Ectodermal cell (in vitro differentiated cells): ENCODE measurements at regions not wholly inside any gene's neighbourhood (a gene's known extent, or its start where the extent isn't known, plus 50 kb on each side); places are given as distances from the start of the nearest gene placed in this dataset.

Source experiments
- H3K27ac ChIP-seq: 2 replicates; pipeline ENCODE4 v1.7.0; 2013; ENCODE audit warnings: mild to moderate bottlenecking, low read depth, low read length; ENCODE audit not compliant: insufficient read depth, poor library complexity, severe bottlenecking
- H3K27me3 ChIP-seq: 2 replicates; pipeline ENCODE4 v1.7.0; 2013; ENCODE audit warnings: mild to moderate bottlenecking, low read length; ENCODE audit not compliant: insufficient read depth, control insufficient read depth, poor library complexity, severe bottlenecking
- H3K36me3 ChIP-seq: one replicate; pipeline ENCODE4 v1.7.0; 2013; ENCODE audit warnings: low read length; ENCODE audit not compliant: control insufficient read depth, insufficient read depth
- H3K4me1 ChIP-seq: one replicate; pipeline ENCODE4 v1.7.0; 2013; ENCODE audit warnings: low read length; ENCODE audit not compliant: control insufficient read depth, insufficient read depth
- H3K4me3 ChIP-seq: 2 replicates; pipeline ENCODE4 v1.7.0; 2013; ENCODE audit warnings: low read depth, low read length, control low read depth; ENCODE audit not compliant: insufficient read depth
- H3K9me3 ChIP-seq: 2 replicates; pipeline ENCODE4 v1.7.0; 2013; ENCODE audit warnings: mild to moderate bottlenecking, low read length, moderate library complexity; ENCODE audit not compliant: control insufficient read depth
- WGBS, 2 experiments: methylation state at CpG; one replicate each; pipeline ENCODE4 v1.1.7; 2013; ENCODE audit warnings: missing lambda C conversion rate in 2 of 2; 5-methylcytosine and 5-hydroxymethylcytosine counted together

- WGBS, 2 experiments: 79 to 85% methylated on average over 3 to 4 of the region's 4 CpGs
- H3K27ac ChIP-seq: no peak overlapping the region
- H3K4me3 ChIP-seq: no peak overlapping the region
- H3K9me3 ChIP-seq: no peaks in the 10 kb centered on the region
- no peaks in the 10 kb centered on the region for H3K36me3 ChIP-seq
- H3K27me3 ChIP-seq: no peaks in the 10 kb centered on the region
- no peaks in the 10 kb centered on the region for H3K4me1 ChIP-seq
These were observed 65.6 kb upstream of the KDM7A start for GRCh38 chr7:140242057-140243031.

- no peaks in the 10 kb centered on the region for H3K27me3 ChIP-seq
- no peaks in the 10 kb centered on the region for H3K36me3 ChIP-seq
- no peak overlapping the region for H3K4me3 ChIP-seq
- H3K4me1 ChIP-seq: no peaks in the 10 kb centered on the region
- WGBS, 2 experiments: 89 to 92% methylated on average over 2 of the region's 2 CpGs
- no peak overlapping the region for H3K27ac ChIP-seq
- no peaks in the 10 kb centered on the region for H3K9me3 ChIP-seq
These were observed 62.8 kb upstream of the KDM7A start for GRCh38 chr7:140239653-140239935.

DNA sequence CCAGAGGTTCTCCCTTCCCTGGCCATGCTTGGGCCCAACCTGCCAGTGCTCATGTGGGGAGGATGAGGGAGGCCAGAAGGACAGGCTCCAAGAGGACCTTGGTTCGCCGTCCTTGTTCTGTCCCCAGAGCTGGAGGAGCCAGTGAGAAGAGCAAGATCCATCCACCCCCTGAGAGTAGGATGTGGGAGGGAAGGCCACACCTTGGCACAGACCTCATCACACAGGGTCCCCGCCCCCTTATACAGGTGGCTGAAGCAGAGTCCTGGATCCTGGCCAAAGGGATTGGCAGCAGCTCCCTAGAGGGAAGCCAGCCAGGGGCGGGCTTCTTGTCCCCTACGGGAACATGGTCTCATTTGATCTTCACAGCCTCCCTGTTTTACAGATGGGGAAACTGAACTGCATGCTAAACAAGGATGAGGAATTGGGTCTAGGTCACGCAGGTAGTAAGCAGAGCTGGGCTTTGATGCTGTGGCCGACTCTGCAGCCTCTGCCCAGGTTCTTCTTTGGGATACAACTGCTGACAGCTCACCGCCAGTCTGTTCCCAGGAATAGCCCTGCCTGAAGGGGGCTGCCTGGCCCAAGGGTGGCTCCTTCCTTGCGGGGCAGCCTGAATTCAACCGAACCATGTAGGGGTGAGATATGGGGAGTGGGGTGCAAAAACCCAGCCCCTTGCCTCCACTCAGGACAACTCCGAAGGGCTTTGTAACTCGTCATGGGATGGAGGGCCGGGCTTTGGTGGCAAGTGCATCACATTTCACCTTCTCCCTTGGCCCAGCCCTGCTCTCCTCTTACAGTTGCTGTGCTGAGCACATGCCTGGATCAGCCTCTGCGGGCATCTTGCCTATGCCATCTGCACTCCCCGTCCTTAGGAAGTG lies 62.2 kb upstream of the KDM7A start:
- Histone ChIP-seq H3K36me3 (no peaks in the 10 kb centered on the region), H3K27me3 (no peaks in the 10 kb centered on the region), H3K9me3 (no peaks in the 10 kb centered on the region), H3K4me3 (no peak overlapping the region), H3K27ac (no peak overlapping the region), H3K4me1 (no peaks in the 10 kb centered on the region)
- 88 to 91% methylated on average over 15 of the region's 15 CpGs for WGBS, 2 experiments

GRCh38 chr7:140237390-140237789 lies 60.6 kb upstream of the KDM7A start:
- 93 to 96% methylated on average over 4 of the region's 4 CpGs for WGBS, 2 experiments
- H3K4me3 ChIP-seq: no peak overlapping the region
- no peaks in the 10 kb centered on the region for H3K4me1 ChIP-seq
- no peak overlapping the region for H3K27ac ChIP-seq
- H3K9me3 ChIP-seq: no peaks in the 10 kb centered on the region
- H3K36me3 ChIP-seq: no peaks in the 10 kb centered on the region
- H3K27me3 ChIP-seq: peaks cover 8% of the 10 kb centered on the region

GRCh38 chr7:140236626-140237025 lies 59.8 kb upstream of the KDM7A start:
- no peaks in the 10 kb centered on the region for H3K9me3 ChIP-seq
- peaks cover 15% of the 10 kb centered on the region for H3K27me3 ChIP-seq
- H3K4me3 ChIP-seq: no peak overlapping the region
- H3K4me1 ChIP-seq: no peaks in the 10 kb centered on the region
- 91 to 96% methylated on average over 6 of the region's 6 CpGs for WGBS, 2 experiments
- H3K27ac ChIP-seq: no peak overlapping the region
- H3K36me3 ChIP-seq: no peaks in the 10 kb centered on the region

GRCh38 chr7:140235114-140235513 lies 58.3 kb upstream of the KDM7A start:
- H3K4me3 ChIP-seq: no peak overlapping the region
- H3K4me1 ChIP-seq: peaks cover 4% of the 10 kb centered on the region
- H3K36me3 ChIP-seq: no peaks in the 10 kb centered on the region
- no peak overlapping the region for H3K27ac ChIP-seq
- 95 to 96% methylated on average over 5 of the region's 5 CpGs for WGBS, 2 experiments
- peaks cover 31% of the 10 kb centered on the region for H3K27me3 ChIP-seq
- H3K9me3 ChIP-seq: no peaks in the 10 kb centered on the region

DNA sequence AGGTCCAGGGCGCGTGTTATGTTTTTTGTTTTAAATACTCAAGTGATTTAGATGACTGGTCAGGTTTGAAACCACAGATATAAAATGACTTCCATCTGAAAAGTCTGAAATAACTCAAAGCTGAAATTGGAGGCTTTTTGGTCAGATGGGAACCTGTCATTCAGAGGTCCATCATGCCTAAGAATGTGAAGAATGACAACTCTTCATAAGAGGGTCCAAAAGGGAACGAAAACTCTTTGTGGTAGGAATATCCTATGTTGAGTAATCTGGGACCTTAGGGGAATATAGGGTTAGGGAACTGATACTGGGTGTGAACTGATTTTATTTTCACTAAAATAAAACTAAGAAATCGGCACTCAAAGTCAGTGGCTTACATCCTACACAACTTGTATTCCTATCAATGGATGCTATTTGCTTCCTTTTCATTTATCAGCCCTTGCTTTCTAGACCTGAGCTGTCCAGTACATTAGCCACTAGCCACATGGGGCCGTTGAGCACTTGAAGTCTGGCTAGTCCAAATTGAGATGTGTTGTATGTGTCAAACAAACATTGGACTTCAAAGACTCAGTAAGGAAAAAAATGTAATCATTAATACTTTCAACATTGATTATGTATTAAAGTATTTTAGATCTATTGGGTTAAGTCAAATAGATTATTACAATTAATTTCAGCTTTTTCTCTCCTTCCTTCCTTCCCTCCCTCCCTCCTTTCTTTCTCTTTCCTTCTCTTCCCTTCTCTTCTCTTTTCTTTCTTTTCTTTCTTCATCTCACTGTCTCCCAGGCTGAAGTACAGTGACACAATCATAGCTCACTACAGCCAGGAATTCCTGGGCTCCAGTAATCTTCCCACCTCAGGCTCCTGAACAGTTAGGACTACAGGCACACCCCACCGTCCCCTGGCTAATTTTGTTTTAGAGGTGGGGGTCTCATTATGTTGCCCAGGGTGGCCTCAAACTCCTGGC lies 56.5 kb upstream of the KDM7A start:
- Histone ChIP-seq H3K9me3 (no peaks in the 10 kb centered on the region), H3K27me3 (peaks cover 43% of the 10 kb centered on the region)
- WGBS, 2 experiments: 95 to 96% methylated on average over 6 of the region's 6 CpGs

GRCh38 chr7:140231771-140232491 lies 55.1 kb upstream of the KDM7A start:
- H3K27me3 ChIP-seq: peaks cover 47% of the 10 kb centered on the region

More for the DNA sequence above, 56.5 kb upstream of the KDM7A start:
- Histone ChIP-seq H3K4me1 (peaks cover 4% of the 10 kb centered on the region), H3K27ac (no peak overlapping the region), H3K36me3 (no peaks in the 10 kb centered on the region), H3K4me3 (no peak overlapping the region)

More at GRCh38 chr7:140231771-140232491, 55.1 kb upstream of the KDM7A start:
- Histone ChIP-seq H3K27ac (no peak overlapping the region), H3K9me3 (no peaks in the 10 kb centered on the region), H3K4me1 (peaks cover 4% of the 10 kb centered on the region), H3K4me3 (peak overlapping the region; percentile 51), H3K36me3 (no peaks in the 10 kb centered on the region)
- 59 to 64% methylated on average over 10 to 13 of the region's 13 CpGs for WGBS, 2 experiments
